HFF-Myc (cell line): ENCODE measurements at regions not wholly inside any gene's neighbourhood (a gene's known extent, or its start where the extent isn't known, plus 50 kb on each side); places are given as distances from the start of the nearest gene placed in this dataset.

Experiments used
- DNase-seq: peaks from one replicate; pipeline ENCODE4 v3.0.0-alpha.2; 2011; ENCODE audit warnings: low read depth; ENCODE audit errors: extremely low read depth
- H3K4me3 ChIP-seq: replicated peaks from 2 replicates; pipeline ENCODE4 v1.5.1; 2011; ENCODE audit warnings: low read depth, mild to moderate bottlenecking, control low read depth, low read length
- CTCF ChIP-seq: IDR thresholded peaks from 2 replicates; pipeline ENCODE4 v1.5.1; 2012; ENCODE audit warnings: mild to moderate bottlenecking, low read depth, low read length, control low read depth; ENCODE audit errors: missing control alignments

GRCh38 chr4:129783596-129783995 is 687.6 kb downstream of the C4orf33 start:
- DNase-seq: no peak
- TF ChIP-seq CTCF: no peak
- H3K4me3 ChIP-seq: no peak overlapping the region

GRCh38 chr4:129788486-129788885 is 692.5 kb downstream of the C4orf33 start:
- no peak for TF ChIP-seq CTCF

GRCh38 chr4:129804461-129804981 is 708.6 kb downstream of the C4orf33 start:
- no peak for DNase-seq
- no peak for TF ChIP-seq CTCF
- no peak overlapping the region for H3K4me3 ChIP-seq

More at GRCh38 chr4:129788486-129788885, 692.5 kb downstream of the C4orf33 start:
- DNase-seq: no peak
- H3K4me3 ChIP-seq: no peak overlapping the region

GRCh38 chr4:129806986-129807385 is 711.0 kb downstream of the C4orf33 start:
- no peak for TF ChIP-seq CTCF
- H3K4me3 ChIP-seq: no peak overlapping the region
- DNase-seq: no peak

DNA sequence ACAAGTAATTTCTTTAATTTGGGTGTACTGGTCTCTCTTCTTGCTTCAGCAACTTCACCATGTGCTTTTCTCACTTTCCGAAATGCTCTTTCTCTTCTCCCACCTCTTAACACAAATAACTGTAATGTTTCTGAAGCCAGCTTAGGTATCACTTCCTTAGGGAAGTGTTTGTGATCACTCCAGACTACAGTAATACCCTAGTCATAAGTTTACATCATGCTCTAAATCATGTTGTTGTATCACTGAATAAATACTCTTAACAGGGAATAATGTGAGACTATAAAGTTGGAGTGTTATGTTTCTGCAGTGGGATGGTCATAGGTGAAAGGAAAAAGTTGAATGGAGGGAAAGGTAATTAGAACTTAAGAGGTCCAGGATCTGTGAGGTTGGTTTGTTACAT is 712.3 kb downstream of the C4orf33 start:
- no peak overlapping the region for H3K4me3 ChIP-seq
- no peak for DNase-seq
- no peak for TF ChIP-seq CTCF

DNA sequence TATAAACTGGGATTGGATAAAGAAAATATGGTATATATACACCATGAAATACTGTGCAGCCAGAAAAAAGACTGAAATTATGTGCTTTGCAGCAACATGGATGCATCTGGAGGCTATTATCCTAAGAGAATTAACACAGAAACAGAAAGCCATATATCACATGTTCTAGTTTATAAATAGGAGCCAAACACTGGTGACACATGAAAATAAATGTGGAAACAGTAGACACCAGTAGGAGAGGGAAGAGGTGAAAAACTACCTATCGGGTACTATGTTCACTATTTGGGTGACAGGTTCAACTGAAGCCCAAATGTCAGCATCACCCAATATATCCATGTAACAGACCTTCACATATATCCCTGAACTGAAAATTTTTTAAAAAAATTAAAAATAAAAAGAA is 725.1 kb downstream of the C4orf33 start:
- DNase-seq: no peak
- no peak for TF ChIP-seq CTCF
- H3K4me3 ChIP-seq: no peak overlapping the region

- H3K4me3 ChIP-seq: no peak overlapping the region
- no peak for DNase-seq
- no peak for TF ChIP-seq CTCF
These were observed 726.0 kb downstream of the C4orf33 start for GRCh38 chr4:129821963-129822362.
